Heart right ventricle (tissue), 16 donors: ENCODE measurements at regions not wholly inside any gene's neighbourhood (a gene's known extent, or its start where the extent isn't known, plus 50 kb on each side); places are given as distances from the start of the nearest gene placed in this dataset.

Experiments used
- ATAC-seq, 8 donors: fragments of 200-7000 bp; cut with Tn5 transposase; one replicate each; pipeline ENCODE4 v1.9.1; 2020; ENCODE audit warnings: mild to moderate bottlenecking in 8 of 8, moderate library complexity in 8 of 8, moderate number of reproducible peaks in 1 of 8
- DNase-seq, 2 donors: peaks; one replicate each; pipeline ENCODE4 v3.0.0-alpha.2; 2020
- H3K27ac ChIP-seq, 10 donors: fragments of 200-600 bp; sonication (generic) in 2 of 10; one replicate each; pipeline versions ENCODE4 v1.5.0 to v1.8.0; 2020 to 2022; ENCODE audit warnings: mild to moderate bottlenecking in 3 of 10
- H3K27me3 ChIP-seq, 7 donors: fragments of 200-600 bp; one replicate each; pipeline ENCODE4 v1.8.0; 2021 to 2022; ENCODE audit warnings: mild to moderate bottlenecking in 2 of 7
- H3K36me3 ChIP-seq, 9 donors: fragments of 200-600 bp; sonication (generic) in 1 of 9; one replicate each; pipeline versions ENCODE4 v1.5.0 to v1.8.0; 2020 to 2022; ENCODE audit warnings: mild to moderate bottlenecking in 2 of 9
- H3K4me1 ChIP-seq, 9 donors: fragments of 200-600 bp; sonication (generic) in 1 of 9; one replicate each; pipeline versions ENCODE4 v1.5.0 to v1.8.0; 2020 to 2022; ENCODE audit warnings: mild to moderate bottlenecking in 4 of 9
- H3K4me3 ChIP-seq, 10 donors: fragments of 200-600 bp; sonication (generic) in 2 of 10; one replicate each; pipeline versions ENCODE4 v1.5.0 to v1.8.0; 2020 to 2022; ENCODE audit warnings: mild to moderate bottlenecking in 7 of 10, moderate library complexity in 2 of 10
- H3K9me3 ChIP-seq, 11 donors: fragments of 200-600 bp in 10 of 11; sonication (generic) in 2 of 11; one replicate each; pipeline versions ENCODE4 v1.5.0 to v1.8.0; 2013 to 2022; ENCODE audit warnings: mild to moderate bottlenecking in 2 of 11, control low read depth in 1 of 11, moderate library complexity in 1 of 11
- WGBS, 2 donors: extraction: QIAGEN DNeasy Blood & Tissue Kit; methylation state at CpG; one replicate each; pipeline ENCODE4 v1.1.7; 2013; ENCODE audit warnings: inconsistent platforms in 1 of 2; 5-methylcytosine and 5-hydroxymethylcytosine counted together
- intact Hi-C, 10 donors: fragments of 100-400 bp; cut with DNase I; formaldehyde crosslinking; loops; one replicate each; pipeline versions ENCODE4 v1.11.1 to v1.14.2; 2022
- TF ChIP-seq, protein P1 (sequence below), 9 donors: fragments of 200-600 bp; sonication (generic) in 2 of 9; IDR thresholded peaks; one replicate each; pipeline versions ENCODE4 v1.5.0 to v1.8.0; 2021 to 2022; ENCODE audit warnings: antibody characterized with exemption in 9 of 9, mild to moderate bottlenecking in 5 of 9, moderate library complexity in 1 of 9
- donor health status: Arrhythmogenic right ventricular cardiomyopathy.
- donor health status: ischemic (EF 13 %, LVEDD 7.1; RV severe dilation, severe dysfunction).
- donor health status: healthy with polysubstance abuse.
- donor health status: DM: no; HTN: yes; CAD: no.
- donor health status: DM: no; HTN: no; CAD: no.
- donor health status: ischemic (EF 25% LVEDD 6.9; RV normal size, moderate dysfunction).
- donor health status: ischemic (EF 25% LVEDD 5.7; RV mildly dilated, moderate dysfunction).
- donor health status: healthy.
- donor health status: DM: yes; HTN: yes; CAD: no.
- donor health status: Ischemic cardiomyopathy.
- donor health status: ischemic (EF 35%, LVEDD 5.7; RV mildly dilated, moderate dysfunction).
- donor health status: nonischemic (EF 11% LVEDD 7.7; RV severe dilation, severe dysfunction).
- donor health status: DM: yes; HTN: yes; CAD: no.
- donor health status: PGD.
- donor health status: ischemic (EF 29% LVEDD 5.4; RV normal size, mild dysfunction).
- donor health status: nonischemic (EF 23%, LVEDD 6.1; RV moderate dilation, normal function).

GRCh38 chr9:129309041-129309430, 131.0 kb upstream of the IER5L start:
- H3K4me1 ChIP-seq: no peaks in the 10 kb centered on the region
- DNase-seq: no peak
- no peak overlapping the region for H3K4me3 ChIP-seq
- TF ChIP-seq, protein P1, sequence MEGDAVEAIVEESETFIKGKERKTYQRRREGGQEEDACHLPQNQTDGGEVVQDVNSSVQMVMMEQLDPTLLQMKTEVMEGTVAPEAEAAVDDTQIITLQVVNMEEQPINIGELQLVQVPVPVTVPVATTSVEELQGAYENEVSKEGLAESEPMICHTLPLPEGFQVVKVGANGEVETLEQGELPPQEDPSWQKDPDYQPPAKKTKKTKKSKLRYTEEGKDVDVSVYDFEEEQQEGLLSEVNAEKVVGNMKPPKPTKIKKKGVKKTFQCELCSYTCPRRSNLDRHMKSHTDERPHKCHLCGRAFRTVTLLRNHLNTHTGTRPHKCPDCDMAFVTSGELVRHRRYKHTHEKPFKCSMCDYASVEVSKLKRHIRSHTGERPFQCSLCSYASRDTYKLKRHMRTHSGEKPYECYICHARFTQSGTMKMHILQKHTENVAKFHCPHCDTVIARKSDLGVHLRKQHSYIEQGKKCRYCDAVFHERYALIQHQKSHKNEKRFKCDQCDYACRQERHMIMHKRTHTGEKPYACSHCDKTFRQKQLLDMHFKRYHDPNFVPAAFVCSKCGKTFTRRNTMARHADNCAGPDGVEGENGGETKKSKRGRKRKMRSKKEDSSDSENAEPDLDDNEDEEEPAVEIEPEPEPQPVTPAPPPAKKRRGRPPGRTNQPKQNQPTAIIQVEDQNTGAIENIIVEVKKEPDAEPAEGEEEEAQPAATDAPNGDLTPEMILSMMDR (IDR thresholded peaks at IDR 0.05): no peak
- 86 to 92% methylated on average over 8 of the region's 8 CpGs for WGBS, 2 donors
- no peaks in the 10 kb centered on the region for H3K27me3 ChIP-seq
- intact Hi-C loops: no loop called here
- H3K36me3 ChIP-seq: no peaks in the 10 kb centered on the region
- peaks cover 0 to 6% (median 0%) of the 10 kb centered on the region in 11 donors for H3K9me3 ChIP-seq
- no peak overlapping the region for H3K27ac ChIP-seq
- no peak for ATAC-seq

GRCh38 chr9:129307227-129307970, 129.3 kb upstream of the IER5L start:
- 70 to 78% methylated on average over 13 of the region's 13 CpGs for WGBS, 2 donors
- no peak overlapping the region for H3K4me3 ChIP-seq
- H3K4me1 ChIP-seq: no peaks in the 10 kb centered on the region
- TF ChIP-seq, protein P1 (IDR thresholded peaks at IDR 0.05): no peak
- intact Hi-C loops: no loop called here
- peaks cover 0 to 6% (median 0%) of the 10 kb centered on the region in 11 donors for H3K9me3 ChIP-seq
- DNase-seq (no peak), ATAC-seq (no peak)
- H3K36me3 ChIP-seq: no peaks in the 10 kb centered on the region
- no peaks in the 10 kb centered on the region for H3K27me3 ChIP-seq
- no peak overlapping the region for H3K27ac ChIP-seq

GRCh38 chr9:129306318-129306973, 128.4 kb upstream of the IER5L start:
- intact Hi-C loops: no loop called here
- no peaks in the 10 kb centered on the region for H3K36me3 ChIP-seq
- DNase-seq: no peak

DNA sequence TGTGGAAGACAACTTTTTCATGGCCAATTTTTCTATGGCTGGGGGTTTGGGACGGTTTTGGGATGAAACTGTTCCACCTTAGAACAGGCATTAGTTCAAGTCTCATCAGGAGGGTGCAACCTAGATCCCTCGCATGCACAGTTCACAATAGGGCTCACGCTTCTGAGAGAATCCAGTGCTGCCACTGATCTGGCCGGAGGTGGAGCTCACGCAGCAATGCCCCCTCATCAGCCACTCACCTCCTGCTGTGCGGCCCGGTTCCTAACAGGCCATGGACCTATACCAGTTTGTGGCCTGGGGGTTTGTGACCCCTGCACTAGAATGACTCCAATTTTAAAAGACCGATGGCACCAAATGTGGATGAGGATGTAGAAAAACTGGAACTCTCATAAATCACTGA, 127.2 kb upstream of the IER5L start:
- Histone ChIP-seq H3K4me3 (no peak overlapping the region), H3K36me3 (no peaks in the 10 kb centered on the region), H3K4me1 (no peaks in the 10 kb centered on the region), H3K27me3 (no peaks in the 10 kb centered on the region), H3K9me3 (peaks cover 0 to 14% (median 0%) of the 10 kb centered on the region in 11 donors), H3K27ac (no peak overlapping the region)
- 83 to 90% methylated on average over 8 of the region's 8 CpGs for WGBS, 2 donors
- TF ChIP-seq, protein P1 (IDR thresholded peaks at IDR 0.05): no peak
- DNase-seq: no peak
- intact Hi-C loops: no loop called here
- no peak for ATAC-seq

More at GRCh38 chr9:129306318-129306973, 128.4 kb upstream of the IER5L start:
- 86 to 88% methylated on average over 13 of the region's 13 CpGs for WGBS, 2 donors
- Histone ChIP-seq H3K4me3 (no peak overlapping the region), H3K27ac (no peak overlapping the region), H3K27me3 (no peaks in the 10 kb centered on the region), H3K4me1 (no peaks in the 10 kb centered on the region), H3K9me3 (peaks cover 0 to 14% (median 0%) of the 10 kb centered on the region in 11 donors)
- TF ChIP-seq, protein P1 (IDR thresholded peaks at IDR 0.05): no peak
- no peak for ATAC-seq
